PFSK-1 (cell line): ENCODE measurements at regions not wholly inside any gene's neighbourhood (a gene's known extent, or its start where the extent isn't known, plus 50 kb on each side); places are given as distances from the start of the nearest gene placed in this dataset.

Source experiments
- FOXP2 ChIP-seq: optimal IDR thresholded peaks from 2 replicates; pipeline ENCODE3; 2011; ENCODE audit warnings: borderline replicate concordance, control low read depth, inconsistent platforms; ENCODE audit not compliant: insufficient read depth; ENCODE audit errors: extremely low read length, extremely low read depth
- POLR2AphosphoS5 ChIP-seq: IDR thresholded peaks from 2 replicates; pipeline ENCODE4 v1.6.1; 2012; ENCODE audit warnings: low read depth, mild to moderate bottlenecking, control low read depth, low read length, moderate library complexity
- SIN3A ChIP-seq: IDR thresholded peaks from 2 replicates; pipeline ENCODE4 v1.6.1; 2012; ENCODE audit warnings: mild to moderate bottlenecking, low read length, moderate library complexity, borderline replicate concordance; ENCODE audit not compliant: insufficient read depth
- TAF1 ChIP-seq: IDR thresholded peaks from 2 replicates; pipeline ENCODE4 v1.6.1; 2012; ENCODE audit warnings: low read length, control low read depth, borderline replicate concordance; ENCODE audit not compliant: insufficient read depth
- TF ChIP-seq, protein P1 (sequence below), 2 experiments: IDR thresholded peaks; 2 replicates each; pipeline versions ENCODE4 v1.6.1 to v1.8.0; 2011 to 2012; ENCODE audit warnings: low read depth in 2 of 2, low read length in 2 of 2, control low read depth in 1 of 2, inconsistent platforms in 1 of 2, mild to moderate bottlenecking in 1 of 2, moderate library complexity in 1 of 2; ENCODE audit not compliant: insufficient read depth in 1 of 2

DNA sequence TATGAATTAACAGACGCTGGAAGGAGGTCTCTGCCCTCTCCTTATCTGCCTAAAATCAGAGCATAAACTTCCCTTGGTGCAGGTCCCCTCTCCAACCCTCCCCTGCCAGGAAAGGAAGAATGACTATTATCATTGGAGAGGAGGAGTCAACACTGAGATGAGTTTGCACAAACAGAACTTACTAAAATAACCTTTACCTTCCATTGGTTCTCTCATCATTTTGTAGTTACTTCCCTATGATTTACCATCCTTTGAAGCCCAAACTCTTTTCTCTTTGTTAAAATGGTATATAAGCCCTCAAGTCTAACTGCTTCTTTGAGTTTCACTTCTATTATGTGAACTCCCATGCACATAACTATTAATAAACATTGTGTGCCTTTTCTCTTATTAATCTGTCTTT lies 64.2 kb upstream of the EEA1 start:
- TF ChIP-seq FOXP2 (no peak), POLR2AphosphoS5 (no peak), TAF1 (no peak), SIN3A (no peak)
- TF ChIP-seq, protein P1, sequence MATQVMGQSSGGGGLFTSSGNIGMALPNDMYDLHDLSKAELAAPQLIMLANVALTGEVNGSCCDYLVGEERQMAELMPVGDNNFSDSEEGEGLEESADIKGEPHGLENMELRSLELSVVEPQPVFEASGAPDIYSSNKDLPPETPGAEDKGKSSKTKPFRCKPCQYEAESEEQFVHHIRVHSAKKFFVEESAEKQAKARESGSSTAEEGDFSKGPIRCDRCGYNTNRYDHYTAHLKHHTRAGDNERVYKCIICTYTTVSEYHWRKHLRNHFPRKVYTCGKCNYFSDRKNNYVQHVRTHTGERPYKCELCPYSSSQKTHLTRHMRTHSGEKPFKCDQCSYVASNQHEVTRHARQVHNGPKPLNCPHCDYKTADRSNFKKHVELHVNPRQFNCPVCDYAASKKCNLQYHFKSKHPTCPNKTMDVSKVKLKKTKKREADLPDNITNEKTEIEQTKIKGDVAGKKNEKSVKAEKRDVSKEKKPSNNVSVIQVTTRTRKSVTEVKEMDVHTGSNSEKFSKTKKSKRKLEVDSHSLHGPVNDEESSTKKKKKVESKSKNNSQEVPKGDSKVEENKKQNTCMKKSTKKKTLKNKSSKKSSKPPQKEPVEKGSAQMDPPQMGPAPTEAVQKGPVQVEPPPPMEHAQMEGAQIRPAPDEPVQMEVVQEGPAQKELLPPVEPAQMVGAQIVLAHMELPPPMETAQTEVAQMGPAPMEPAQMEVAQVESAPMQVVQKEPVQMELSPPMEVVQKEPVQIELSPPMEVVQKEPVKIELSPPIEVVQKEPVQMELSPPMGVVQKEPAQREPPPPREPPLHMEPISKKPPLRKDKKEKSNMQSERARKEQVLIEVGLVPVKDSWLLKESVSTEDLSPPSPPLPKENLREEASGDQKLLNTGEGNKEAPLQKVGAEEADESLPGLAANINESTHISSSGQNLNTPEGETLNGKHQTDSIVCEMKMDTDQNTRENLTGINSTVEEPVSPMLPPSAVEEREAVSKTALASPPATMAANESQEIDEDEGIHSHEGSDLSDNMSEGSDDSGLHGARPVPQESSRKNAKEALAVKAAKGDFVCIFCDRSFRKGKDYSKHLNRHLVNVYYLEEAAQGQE (IDR thresholded peaks at IDR 0.05; ENCODE audit: insufficient read depth in 1 of 2, low read depth in 2 of 2, low read length in 2 of 2): no peak

DNA sequence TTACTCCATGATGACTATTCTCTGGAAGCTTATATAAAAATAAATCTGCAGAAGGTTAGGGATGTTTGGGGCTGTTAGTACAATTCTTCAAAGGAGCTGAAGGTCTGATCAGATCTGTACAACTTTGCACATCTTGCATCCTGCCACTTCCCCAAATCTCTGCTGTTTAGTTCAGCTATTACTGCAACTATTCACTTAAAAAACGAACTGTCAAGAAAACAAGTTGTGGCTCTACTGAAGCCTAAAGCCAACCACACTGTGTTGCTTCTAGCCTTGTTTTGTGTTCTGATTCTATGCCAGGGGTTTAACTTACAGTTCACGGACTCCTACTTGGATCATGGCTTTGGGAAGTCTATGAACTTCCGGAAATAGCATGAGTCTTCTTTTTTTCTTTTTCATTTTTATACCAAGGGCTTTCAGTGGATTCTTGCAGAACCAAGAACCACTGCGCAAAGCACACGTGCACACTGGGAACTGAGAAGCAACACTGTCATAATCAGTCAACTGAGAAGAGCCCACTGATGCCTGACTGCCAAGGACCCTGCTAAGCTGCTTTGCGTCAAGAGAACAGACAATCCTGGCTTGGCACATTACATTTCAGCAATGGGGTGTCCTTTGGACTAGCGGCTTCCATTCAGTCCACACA lies 66.3 kb upstream of the EEA1 start:
- no peak for TF ChIP-seq POLR2AphosphoS5
- no peak for TF ChIP-seq TAF1
- TF ChIP-seq, protein P1 (IDR thresholded peaks at IDR 0.05; ENCODE audit: insufficient read depth in 1 of 2, low read depth in 2 of 2, low read length in 2 of 2): no peak
- no peak for TF ChIP-seq FOXP2
- TF ChIP-seq SIN3A: no peak

DNA sequence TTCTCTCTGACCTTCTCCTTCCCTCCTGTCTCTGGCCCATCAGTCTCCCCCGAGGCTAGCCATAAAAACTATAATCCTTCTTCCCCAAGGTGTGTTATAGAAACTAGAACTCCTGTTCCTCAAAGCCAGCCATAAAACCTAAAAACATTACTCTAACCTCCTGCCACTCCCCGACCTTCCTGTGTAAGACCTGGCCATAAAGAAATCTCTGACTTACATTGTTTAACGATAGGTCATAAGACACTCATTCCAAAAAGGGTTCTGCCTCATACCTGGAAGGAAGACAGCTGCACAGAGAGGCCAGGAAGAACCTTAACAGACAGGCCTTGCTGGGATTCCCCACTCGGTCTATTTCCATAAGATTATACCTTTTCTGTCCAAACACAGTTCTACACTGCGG lies 70.9 kb upstream of the EEA1 start:
- no peak for TF ChIP-seq SIN3A
- TF ChIP-seq, protein P1 (IDR thresholded peaks at IDR 0.05; ENCODE audit: insufficient read depth in 1 of 2, low read depth in 2 of 2, low read length in 2 of 2): no peak
- no peak for TF ChIP-seq FOXP2
- TF ChIP-seq TAF1: no peak
- no peak for TF ChIP-seq POLR2AphosphoS5

DNA sequence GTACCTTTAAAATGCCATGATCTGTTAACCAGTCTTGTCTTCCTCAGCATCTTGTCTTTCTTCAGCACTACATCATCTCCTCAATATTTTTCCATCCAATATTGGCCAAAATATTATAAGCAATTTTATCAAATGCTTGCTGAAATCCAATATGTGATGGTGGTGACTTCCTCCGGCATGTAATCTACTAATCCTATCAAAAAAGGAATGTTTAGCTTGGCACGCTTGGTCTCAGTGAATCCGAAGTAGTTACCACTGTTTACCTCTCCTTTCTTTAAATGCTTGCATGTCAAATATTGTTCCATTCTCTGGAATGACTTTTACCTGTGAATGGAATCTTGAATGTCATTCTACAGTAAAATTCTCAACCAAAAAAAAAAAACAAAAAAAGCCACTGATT lies 72.3 kb upstream of the EEA1 start:
- no peak for TF ChIP-seq SIN3A
- TF ChIP-seq, protein P1 (IDR thresholded peaks at IDR 0.05; ENCODE audit: insufficient read depth in 1 of 2, low read depth in 2 of 2, low read length in 2 of 2): no peak
- TF ChIP-seq FOXP2: no peak

DNA sequence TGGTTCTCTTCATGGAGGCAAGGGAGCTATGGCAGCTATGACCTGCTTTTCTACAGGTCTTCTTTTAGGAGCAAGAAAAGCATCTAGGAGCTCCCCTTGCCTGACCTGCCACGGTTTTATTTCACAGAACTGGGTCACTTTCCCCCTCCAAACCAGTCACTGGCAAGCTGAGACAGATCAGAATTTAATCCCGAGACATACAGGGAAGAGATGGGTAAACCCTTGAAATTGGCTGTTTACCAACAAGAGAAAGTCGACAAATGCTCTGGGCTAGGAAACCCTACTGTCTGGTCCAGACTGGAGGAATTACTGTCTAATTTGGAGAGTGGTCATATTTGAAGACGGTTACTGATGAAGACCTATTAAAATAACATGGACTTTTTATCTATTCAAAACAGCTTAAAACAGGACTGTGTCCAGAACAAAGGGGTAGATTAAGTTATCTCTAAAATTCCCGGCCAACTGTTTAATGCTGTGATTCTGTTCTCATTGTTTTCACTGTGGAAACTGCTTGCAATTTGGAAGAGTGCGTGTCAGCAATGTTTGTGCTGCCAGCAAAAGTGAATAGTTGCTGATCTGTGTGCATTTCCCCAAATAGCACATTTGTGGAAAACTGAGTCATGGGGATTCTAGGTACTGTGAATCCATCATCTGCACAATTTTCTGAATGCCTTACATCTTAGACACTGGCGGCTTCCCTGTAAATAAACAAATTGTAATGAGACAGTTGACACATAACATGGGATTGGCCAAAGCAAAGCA lies 73.4 kb upstream of the EEA1 start:
- TF ChIP-seq FOXP2 (no peak), TAF1 (no peak), SIN3A (no peak), POLR2AphosphoS5 (no peak)
- TF ChIP-seq, protein P1 (IDR thresholded peaks at IDR 0.05; ENCODE audit: insufficient read depth in 1 of 2, low read depth in 2 of 2, low read length in 2 of 2): no peak
